ENCODE measurements at regions not wholly inside any gene's neighbourhood (a gene's known extent, or its start where the extent isn't known, plus 50 kb on each side); places are given as distances from the start of the nearest gene placed in this dataset.

- POLR2A ChIA-PET = no interaction called here
- no peak for FAIRE-seq
- H3K27ac ChIP-seq (ENCODE audit: insufficient read depth, low read depth, low read length) = no peak overlapping the region
- H3K4me3 ChIP-seq (replicated peaks in 1 of 3; ENCODE audit: insufficient read depth in 1 of 3, low read depth in 1 of 3, low read length in 3 of 3) = no peak overlapping the region
- no peaks in the 10 kb centered on the region for H4K20me1 ChIP-seq (replicated peaks; ENCODE audit: control insufficient read depth, extremely low read depth, insufficient read depth, low read length)
- no peak overlapping the region for H3K9ac ChIP-seq (replicated peaks; ENCODE audit: extremely low read depth, insufficient read depth, low read length)
- intact Hi-C loops (cut with micrococcal nuclease) (no loop called here), dilution Hi-C loops (cut with MboI; ENCODE audit: extremely low pct_ligation_motif_present, low sequenced_read_pairs) (no loop called here)
- no TSS peak for BruUV-seq (replicated peaks)
- H3K4me2 ChIP-seq (ENCODE audit: insufficient read depth, low read length) = no peak overlapping the region
- H3K27me3 ChIP-seq (ENCODE audit: control insufficient read depth in 2 of 2, insufficient read depth in 2 of 2, low read length in 2 of 2) = no peaks in the 10 kb centered on the region
- H3K9me1 ChIP-seq (replicated peaks; ENCODE audit: control insufficient read depth, extremely low read depth, insufficient read depth, low read length) = no peaks in the 10 kb centered on the region
- H2AFZ ChIP-seq (ENCODE audit: low read depth, low read length) = no peak overlapping the region
- H3K36me3 ChIP-seq (ENCODE audit: control insufficient read depth in 2 of 2, extremely low read depth in 1 of 2, insufficient read depth in 2 of 2, low read length in 2 of 2) = no peaks in the 10 kb centered on the region
- CTCF ChIA-PET = no interaction called here
- H3K79me2 ChIP-seq (ENCODE audit: control insufficient read depth, insufficient read depth, low read length) = no peaks in the 10 kb centered on the region
- DNase-seq (ENCODE audit: low read depth, low spot score) = no peak
- peaks cover 10% of the 10 kb centered on the region for H3K9me3 ChIP-seq (replicated peaks; ENCODE audit: control insufficient read depth, insufficient read depth, low read length)
- TF ChIP-seq POLR2A (IDR thresholded peaks at IDR 0.05; ENCODE audit: low read depth, low read length) (no peak), JUN (IDR thresholded peaks at IDR 0.05; ENCODE audit: borderline replicate concordance, insufficient read depth, insufficient read length, low read depth) (no peak), GATA2 (IDR thresholded peaks at IDR 0.05; ENCODE audit: insufficient read depth, insufficient read length, low read depth, low read length) (no peak), POLR2AphosphoS5 (IDR thresholded peaks at IDR 0.05; ENCODE audit: insufficient read depth, low read depth, low read length) (no peak), MYC (IDR thresholded peaks at IDR 0.05; ENCODE audit: low read depth, low read length) (no peak), FOS (IDR thresholded peaks at IDR 0.05; ENCODE audit: borderline replicate concordance, insufficient read depth, low read length) (no peak), EZH2 (IDR thresholded peaks at IDR 0.05; ENCODE audit: borderline replicate concordance, low read depth, low read length, severe bottlenecking) (no peak)
- TF ChIP-seq, protein P1, sequence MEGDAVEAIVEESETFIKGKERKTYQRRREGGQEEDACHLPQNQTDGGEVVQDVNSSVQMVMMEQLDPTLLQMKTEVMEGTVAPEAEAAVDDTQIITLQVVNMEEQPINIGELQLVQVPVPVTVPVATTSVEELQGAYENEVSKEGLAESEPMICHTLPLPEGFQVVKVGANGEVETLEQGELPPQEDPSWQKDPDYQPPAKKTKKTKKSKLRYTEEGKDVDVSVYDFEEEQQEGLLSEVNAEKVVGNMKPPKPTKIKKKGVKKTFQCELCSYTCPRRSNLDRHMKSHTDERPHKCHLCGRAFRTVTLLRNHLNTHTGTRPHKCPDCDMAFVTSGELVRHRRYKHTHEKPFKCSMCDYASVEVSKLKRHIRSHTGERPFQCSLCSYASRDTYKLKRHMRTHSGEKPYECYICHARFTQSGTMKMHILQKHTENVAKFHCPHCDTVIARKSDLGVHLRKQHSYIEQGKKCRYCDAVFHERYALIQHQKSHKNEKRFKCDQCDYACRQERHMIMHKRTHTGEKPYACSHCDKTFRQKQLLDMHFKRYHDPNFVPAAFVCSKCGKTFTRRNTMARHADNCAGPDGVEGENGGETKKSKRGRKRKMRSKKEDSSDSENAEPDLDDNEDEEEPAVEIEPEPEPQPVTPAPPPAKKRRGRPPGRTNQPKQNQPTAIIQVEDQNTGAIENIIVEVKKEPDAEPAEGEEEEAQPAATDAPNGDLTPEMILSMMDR (IDR thresholded peaks at IDR 0.05; ENCODE audit: extremely low read depth in 1 of 2, insufficient read depth in 1 of 2, low read depth in 1 of 2, low read length in 2 of 2) = no peak
- TF ChIP-seq, protein P2, sequence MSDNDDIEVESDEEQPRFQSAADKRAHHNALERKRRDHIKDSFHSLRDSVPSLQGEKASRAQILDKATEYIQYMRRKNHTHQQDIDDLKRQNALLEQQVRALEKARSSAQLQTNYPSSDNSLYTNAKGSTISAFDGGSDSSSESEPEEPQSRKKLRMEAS (IDR thresholded peaks at IDR 0.05; ENCODE audit: insufficient read depth, insufficient read length) = no peak
- H3K4me1 ChIP-seq (ENCODE audit: control insufficient read depth, extremely low read depth, insufficient read depth, low read length) = no peaks in the 10 kb centered on the region
Observed at GRCh38 chr14:99062772-99063418, 209.1 kb downstream of the BCL11B start.
